ENCODE measurements at regions not wholly inside any gene's neighbourhood (a gene's known extent, or its start where the extent isn't known, plus 50 kb on each side); places are given as distances from the start of the nearest gene placed in this dataset.

DNA sequence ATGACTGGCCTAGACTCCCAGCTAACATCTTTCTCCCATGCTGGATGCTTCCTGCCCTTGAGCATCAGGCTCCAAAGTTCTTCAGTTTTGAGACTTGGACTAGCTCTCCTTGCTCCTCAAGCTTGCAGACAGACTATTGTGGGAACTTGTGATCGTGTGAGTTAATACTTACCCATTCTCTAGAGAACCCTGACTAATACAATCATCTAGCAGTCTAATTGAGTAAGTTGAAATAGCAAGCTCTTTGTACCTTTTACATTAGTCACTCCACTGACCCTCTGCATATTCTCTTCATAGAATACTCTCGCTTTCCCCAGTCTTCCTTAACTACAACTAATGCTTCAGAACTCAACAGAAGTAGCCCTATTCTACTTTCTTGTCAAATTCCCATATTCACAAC, 434.6 kb upstream of the NXPH2 start:
- Histone ChIP-seq H3K9ac (ENCODE audit: insufficient read depth in 1 of 2, low read length in 2 of 2) (no peak overlapping the region), H3K4me3 (no peak overlapping the region), H3K36me3 (ENCODE audit: control insufficient read depth in 4 of 4, insufficient read depth in 4 of 4, low read length in 4 of 4) (no peaks in the 10 kb centered on the region), H3K27ac (ENCODE audit: low read depth in 1 of 2, low read length in 1 of 2) (no peak overlapping the region), H3K27me3 (ENCODE audit: control insufficient read depth in 3 of 3, insufficient read depth in 3 of 3, low read length in 2 of 3) (no peaks in the 10 kb centered on the region), H3K4me1 (ENCODE audit: control insufficient read depth in 5 of 5, insufficient read depth in 5 of 5, low read length in 5 of 5) (no peaks in the 10 kb centered on the region), H3K9me3 (ENCODE audit: control insufficient read depth in 4 of 4, insufficient read depth in 3 of 4, low read length in 3 of 4) (no peaks in the 10 kb centered on the region)
- WGBS, 2 donors: 75 to 79% methylated on average over 2 of the region's 2 CpGs
- no peak for ATAC-seq (ENCODE audit: insufficient read depth, low FRiP score)
- no peak for DNase-seq
- TF ChIP-seq, protein P1, sequence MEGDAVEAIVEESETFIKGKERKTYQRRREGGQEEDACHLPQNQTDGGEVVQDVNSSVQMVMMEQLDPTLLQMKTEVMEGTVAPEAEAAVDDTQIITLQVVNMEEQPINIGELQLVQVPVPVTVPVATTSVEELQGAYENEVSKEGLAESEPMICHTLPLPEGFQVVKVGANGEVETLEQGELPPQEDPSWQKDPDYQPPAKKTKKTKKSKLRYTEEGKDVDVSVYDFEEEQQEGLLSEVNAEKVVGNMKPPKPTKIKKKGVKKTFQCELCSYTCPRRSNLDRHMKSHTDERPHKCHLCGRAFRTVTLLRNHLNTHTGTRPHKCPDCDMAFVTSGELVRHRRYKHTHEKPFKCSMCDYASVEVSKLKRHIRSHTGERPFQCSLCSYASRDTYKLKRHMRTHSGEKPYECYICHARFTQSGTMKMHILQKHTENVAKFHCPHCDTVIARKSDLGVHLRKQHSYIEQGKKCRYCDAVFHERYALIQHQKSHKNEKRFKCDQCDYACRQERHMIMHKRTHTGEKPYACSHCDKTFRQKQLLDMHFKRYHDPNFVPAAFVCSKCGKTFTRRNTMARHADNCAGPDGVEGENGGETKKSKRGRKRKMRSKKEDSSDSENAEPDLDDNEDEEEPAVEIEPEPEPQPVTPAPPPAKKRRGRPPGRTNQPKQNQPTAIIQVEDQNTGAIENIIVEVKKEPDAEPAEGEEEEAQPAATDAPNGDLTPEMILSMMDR (IDR thresholded peaks at IDR 0.05; ENCODE audit: control extremely low read depth, extremely low read depth): no peak

DNA sequence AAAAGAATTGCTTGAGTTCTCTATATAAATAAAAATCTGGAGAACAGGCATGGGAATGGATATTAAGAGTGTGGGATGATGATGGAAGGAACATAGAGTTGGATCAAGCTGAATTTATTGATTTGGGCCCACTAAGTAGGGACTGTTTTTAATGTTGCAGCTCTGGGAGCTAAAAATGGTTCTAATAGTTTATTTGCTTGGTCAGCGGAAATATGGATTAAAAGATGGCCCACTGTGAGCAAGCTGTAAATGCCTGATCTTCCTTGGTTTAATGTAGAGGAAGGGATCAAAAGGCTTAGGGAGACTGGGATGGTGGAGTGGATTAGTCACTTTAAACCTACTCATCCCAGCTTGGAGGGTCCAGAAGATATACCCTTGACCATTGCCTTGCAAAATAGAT, 429.4 kb upstream of the NXPH2 start:
- 89 to 94% methylated on average over 1 of the region's 1 CpG for WGBS, 2 donors
- H3K4me1 ChIP-seq (ENCODE audit: control insufficient read depth in 5 of 5, insufficient read depth in 5 of 5, low read length in 5 of 5): no peaks in the 10 kb centered on the region

DNA sequence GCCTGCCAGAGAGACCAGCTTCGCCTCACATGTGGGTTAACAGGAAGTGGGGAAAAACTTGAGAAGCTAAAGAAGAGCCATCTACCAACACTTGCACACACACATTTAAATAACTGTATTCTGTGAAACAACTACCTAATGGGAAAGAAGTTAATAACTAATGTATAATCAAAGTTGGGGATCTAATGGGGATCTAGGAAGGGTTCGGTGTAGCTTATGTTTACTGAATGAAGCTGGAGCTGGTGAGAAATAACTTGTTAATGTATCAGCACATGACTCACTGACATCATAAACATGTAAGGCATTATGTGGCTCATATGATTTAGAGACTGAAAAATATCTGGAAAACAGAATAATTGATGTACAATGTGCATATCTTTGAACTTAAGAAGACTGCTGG, 421.3 kb upstream of the NXPH2 start:
- Histone ChIP-seq H3K4me3 (no peak overlapping the region), H3K9ac (ENCODE audit: insufficient read depth in 1 of 2, low read length in 2 of 2) (no peak overlapping the region), H3K27ac (ENCODE audit: low read depth in 1 of 2, low read length in 1 of 2) (no peak overlapping the region), H3K4me1 (ENCODE audit: control insufficient read depth in 5 of 5, insufficient read depth in 5 of 5, low read length in 5 of 5) (no peaks in the 10 kb centered on the region), H3K27me3 (ENCODE audit: control insufficient read depth in 3 of 3, insufficient read depth in 3 of 3, low read length in 2 of 3) (no peaks in the 10 kb centered on the region), H3K36me3 (ENCODE audit: control insufficient read depth in 4 of 4, insufficient read depth in 4 of 4, low read length in 4 of 4) (no peaks in the 10 kb centered on the region), H3K9me3 (ENCODE audit: control insufficient read depth in 4 of 4, insufficient read depth in 3 of 4, low read length in 3 of 4) (no peaks in the 10 kb centered on the region)
- ATAC-seq (ENCODE audit: insufficient read depth, low FRiP score) (no peak), DNase-seq (no peak)
- 86 to 91% methylated on average over 2 of the region's 2 CpGs for WGBS, 2 donors
- TF ChIP-seq, protein P1 (IDR thresholded peaks at IDR 0.05; ENCODE audit: control extremely low read depth, extremely low read depth): no peak

More for the DNA sequence above, 429.4 kb upstream of the NXPH2 start:
- no peak overlapping the region for H3K4me3 ChIP-seq
- TF ChIP-seq, protein P1 (IDR thresholded peaks at IDR 0.05; ENCODE audit: control extremely low read depth, extremely low read depth): no peak
- DNase-seq (no peak), ATAC-seq (ENCODE audit: insufficient read depth, low FRiP score) (no peak)
- H3K27ac ChIP-seq (ENCODE audit: low read depth in 1 of 2, low read length in 1 of 2): no peak overlapping the region
- H3K27me3 ChIP-seq (ENCODE audit: control insufficient read depth in 3 of 3, insufficient read depth in 3 of 3, low read length in 2 of 3): no peaks in the 10 kb centered on the region
- no peaks in the 10 kb centered on the region for H3K9me3 ChIP-seq (ENCODE audit: control insufficient read depth in 4 of 4, insufficient read depth in 3 of 4, low read length in 3 of 4)
- H3K9ac ChIP-seq (ENCODE audit: insufficient read depth in 1 of 2, low read length in 2 of 2): no peak overlapping the region
- no peaks in the 10 kb centered on the region for H3K36me3 ChIP-seq (ENCODE audit: control insufficient read depth in 4 of 4, insufficient read depth in 4 of 4, low read length in 4 of 4)

DNA sequence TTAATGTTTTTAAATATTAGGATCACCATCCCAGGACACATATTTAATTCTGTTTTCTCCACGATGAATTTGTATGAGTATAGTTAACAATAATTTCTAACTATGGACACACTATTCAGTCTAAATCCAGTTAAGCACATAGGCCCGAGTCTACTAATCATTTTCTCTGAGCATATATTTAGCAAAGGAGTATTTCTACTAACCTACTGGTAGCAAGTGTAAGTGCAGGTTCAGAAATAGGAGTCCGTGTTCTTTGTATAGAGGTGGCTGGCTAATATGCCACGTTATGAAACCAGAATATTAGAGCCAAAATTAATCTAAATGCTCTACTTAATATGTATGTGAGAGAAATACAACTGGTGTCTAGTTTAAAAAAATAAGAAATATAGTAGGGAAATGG, 416.6 kb upstream of the NXPH2 start:
- no peak overlapping the region for H3K4me3 ChIP-seq
- DNase-seq: no peak
- H3K27me3 ChIP-seq (ENCODE audit: control insufficient read depth in 3 of 3, insufficient read depth in 3 of 3, low read length in 2 of 3): no peaks in the 10 kb centered on the region
- H3K9ac ChIP-seq (ENCODE audit: insufficient read depth in 1 of 2, low read length in 2 of 2): no peak overlapping the region
- WGBS, 2 donors: 75 to 83% methylated on average over 4 of the region's 4 CpGs
- no peaks in the 10 kb centered on the region for H3K36me3 ChIP-seq (ENCODE audit: control insufficient read depth in 4 of 4, insufficient read depth in 4 of 4, low read length in 4 of 4)
- H3K4me1 ChIP-seq (ENCODE audit: control insufficient read depth in 5 of 5, insufficient read depth in 5 of 5, low read length in 5 of 5): no peaks in the 10 kb centered on the region
- H3K27ac ChIP-seq (ENCODE audit: low read depth in 1 of 2, low read length in 1 of 2): no peak overlapping the region
- no peak for ATAC-seq (ENCODE audit: insufficient read depth, low FRiP score)
- no peaks in the 10 kb centered on the region for H3K9me3 ChIP-seq (ENCODE audit: control insufficient read depth in 4 of 4, insufficient read depth in 3 of 4, low read length in 3 of 4)
- TF ChIP-seq, protein P1 (IDR thresholded peaks at IDR 0.05; ENCODE audit: control extremely low read depth, extremely low read depth): no peak

All from lung (tissue), 11 donors.